Endothelial cell of umbilical vein (primary cell): ENCODE measurements at regions not wholly inside any gene's neighbourhood (a gene's known extent, or its start where the extent isn't known, plus 50 kb on each side); places are given as distances from the start of the nearest gene placed in this dataset.

Experiments used
- BruUV-seq: library from RNA; stranded (reverse); fragments of 400-500 nt; replicated peaks from 2 replicates; lab custom pipeline; 2021; lab: Mats Ljungman, UMichigan
- CTCF ChIA-PET: fragments of 300-600, 350-600 bp; sonication (Branson Sonifier 250); formaldehyde crosslinking; loops from one replicate; lab custom pipeline; 2021; ENCODE audit warnings: antibody characterized with exemption, inconsistent platforms; lab: Charles Lee
- POLR2A ChIA-PET: fragments of 300-600, 350-600 bp; sonication (Branson Sonifier 250); formaldehyde crosslinking; loops from one replicate; lab custom pipeline; 2021; ENCODE audit warnings: antibody characterized with exemption, inconsistent platforms; lab: Charles Lee
- DNase-seq: peaks from one replicate; pipeline ENCODE4 v3.0.0-alpha.2; 2011; ENCODE audit warnings: low read depth, low spot score
- FAIRE-seq: peaks from 2 replicates; lab custom pipeline; 2011; peaks lifted over from hg19 to GRCh38; lab: Jason Lieb, UNC
- H2AFZ ChIP-seq: 2 replicates; pipeline ENCODE4 v1.6.0; 2012; ENCODE audit warnings: low read depth, low read length, control low read depth, inconsistent platforms
- H3K27ac ChIP-seq: 2 replicates; pipeline ENCODE4 v1.5.1; 2011; ENCODE audit warnings: low read depth, mild to moderate bottlenecking, control low read depth, low read length, moderate library complexity; ENCODE audit not compliant: insufficient read depth
- H3K27me3 ChIP-seq, 2 experiments: 2 replicates each; pipeline versions ENCODE4 v1.6.0 to v1.6.1; 2011; ENCODE audit warnings: low read length in 2 of 2, mixed read lengths in 1 of 2; ENCODE audit not compliant: control insufficient read depth in 2 of 2, insufficient read depth in 2 of 2
- H3K36me3 ChIP-seq, 2 experiments: 2 replicates in 1 of 2; 3 replicates in 1 of 2; pipeline ENCODE4 v1.5.1; 2011; ENCODE audit warnings: low read length in 2 of 2, mild to moderate bottlenecking in 1 of 2, moderate library complexity in 1 of 2; ENCODE audit not compliant: control insufficient read depth in 2 of 2, insufficient read depth in 2 of 2; ENCODE audit errors: extremely low read depth in 1 of 2
- H3K4me1 ChIP-seq: 3 replicates; pipeline ENCODE4 v1.5.1; 2011; ENCODE audit warnings: mild to moderate bottlenecking, low read length; ENCODE audit not compliant: control insufficient read depth, insufficient read depth; ENCODE audit errors: extremely low read depth
- H3K4me2 ChIP-seq: 2 replicates; pipeline ENCODE4 v1.6.1; 2011; ENCODE audit warnings: low read length, control low read depth, mixed read lengths; ENCODE audit not compliant: insufficient read depth
- H3K4me3 ChIP-seq, 3 experiments: fragments of 200-600 bp in 1 of 3; sonication (generic), shearing (Covaris generic) in 1 of 3; replicated peaks in 1 of 3; 2 replicates each; pipeline ENCODE4 v1.5.1; 2011 to 2016; ENCODE audit warnings: control low read depth in 3 of 3, low read length in 3 of 3, mild to moderate bottlenecking in 2 of 3, inconsistent platforms in 1 of 3, low read depth in 1 of 3, moderate library complexity in 1 of 3; ENCODE audit not compliant: insufficient read depth in 1 of 3
- H3K79me2 ChIP-seq: 2 replicates; pipeline ENCODE4 v1.6.0; 2012; ENCODE audit warnings: low read length, inconsistent platforms; ENCODE audit not compliant: control insufficient read depth, insufficient read depth
- H3K9ac ChIP-seq: replicated peaks from 2 replicates; pipeline ENCODE3; 2011; ENCODE audit warnings: low read length, control low read depth; ENCODE audit not compliant: insufficient read depth; ENCODE audit errors: extremely low read depth
- H3K9me1 ChIP-seq: replicated peaks from 3 replicates; pipeline ENCODE4 v1.6.0; 2011; ENCODE audit warnings: mild to moderate bottlenecking, low read length; ENCODE audit not compliant: control insufficient read depth, insufficient read depth; ENCODE audit errors: extremely low read depth
- H3K9me3 ChIP-seq: replicated peaks from 2 replicates; pipeline ENCODE4 v1.5.1; 2012; ENCODE audit warnings: low read length, inconsistent platforms; ENCODE audit not compliant: control insufficient read depth, insufficient read depth
- H4K20me1 ChIP-seq: replicated peaks from 2 replicates; pipeline ENCODE3; 2011; ENCODE audit warnings: mild to moderate bottlenecking, low read length; ENCODE audit not compliant: control insufficient read depth, insufficient read depth; ENCODE audit errors: extremely low read depth
- EZH2 ChIP-seq: IDR thresholded peaks from 2 replicates; pipeline ENCODE4 v1.6.1; 2012; ENCODE audit warnings: borderline replicate concordance, low read depth, mild to moderate bottlenecking, moderate library complexity, low read length, inconsistent platforms; ENCODE audit not compliant: severe bottlenecking
- FOS ChIP-seq: IDR thresholded peaks from 2 replicates; pipeline ENCODE4 v1.6.1; 2011; ENCODE audit warnings: mild to moderate bottlenecking, low read length, moderate library complexity, borderline replicate concordance; ENCODE audit not compliant: insufficient read depth
- GATA2 ChIP-seq: IDR thresholded peaks from 2 replicates; pipeline ENCODE4 v1.7.0; 2011; ENCODE audit warnings: low read depth, mild to moderate bottlenecking, moderate library complexity, mixed read lengths, low read length; ENCODE audit not compliant: insufficient read length, insufficient read depth
- JUN ChIP-seq: IDR thresholded peaks from 2 replicates; pipeline ENCODE4 v1.6.1; 2011; ENCODE audit warnings: borderline replicate concordance, low read depth; ENCODE audit not compliant: insufficient read length, insufficient read depth
- MYC ChIP-seq: IDR thresholded peaks from one replicate; pipeline ENCODE4 v1.6.1; 2011; ENCODE audit warnings: mild to moderate bottlenecking, low read depth, low read length
- POLR2A ChIP-seq: IDR thresholded peaks from 2 replicates; pipeline ENCODE4 v1.6.1; 2012; ENCODE audit warnings: low read depth, mild to moderate bottlenecking, control low read depth, low read length
- POLR2AphosphoS5 ChIP-seq: IDR thresholded peaks from 2 replicates; pipeline ENCODE4 v1.6.1; 2012; ENCODE audit warnings: low read depth, mild to moderate bottlenecking, control low read depth, low read length, moderate library complexity; ENCODE audit not compliant: insufficient read depth
- dilution Hi-C: fragments of 300-500 bp; cut with MboI; formaldehyde crosslinking; loops from one replicate; pipeline ENCODE4 v1.15.0; 2019; ENCODE audit warnings: low sequenced_read_pairs; ENCODE audit not compliant: extremely low pct_ligation_motif_present
- intact Hi-C: fragments of 100-400 bp; cut with micrococcal nuclease; formaldehyde crosslinking; loops from one replicate; pipeline ENCODE4 v1.10.0; 2022
- TF ChIP-seq, protein P1 (sequence below), 2 donors: IDR thresholded peaks; 1 replicate in 1 of 2; 2 replicates in 1 of 2; pipeline ENCODE4 v1.5.1; 2011; ENCODE audit warnings: low read length in 2 of 2, mild to moderate bottlenecking in 2 of 2, moderate library complexity in 2 of 2, control low read depth in 1 of 2, inconsistent platforms in 1 of 2, low read depth in 1 of 2; ENCODE audit not compliant: insufficient read depth in 1 of 2; ENCODE audit errors: extremely low read depth in 1 of 2
- TF ChIP-seq, protein P2 (sequence below): IDR thresholded peaks from 2 replicates; pipeline ENCODE4 v1.6.1; 2011; ENCODE audit not compliant: insufficient read depth, insufficient read length

DNA sequence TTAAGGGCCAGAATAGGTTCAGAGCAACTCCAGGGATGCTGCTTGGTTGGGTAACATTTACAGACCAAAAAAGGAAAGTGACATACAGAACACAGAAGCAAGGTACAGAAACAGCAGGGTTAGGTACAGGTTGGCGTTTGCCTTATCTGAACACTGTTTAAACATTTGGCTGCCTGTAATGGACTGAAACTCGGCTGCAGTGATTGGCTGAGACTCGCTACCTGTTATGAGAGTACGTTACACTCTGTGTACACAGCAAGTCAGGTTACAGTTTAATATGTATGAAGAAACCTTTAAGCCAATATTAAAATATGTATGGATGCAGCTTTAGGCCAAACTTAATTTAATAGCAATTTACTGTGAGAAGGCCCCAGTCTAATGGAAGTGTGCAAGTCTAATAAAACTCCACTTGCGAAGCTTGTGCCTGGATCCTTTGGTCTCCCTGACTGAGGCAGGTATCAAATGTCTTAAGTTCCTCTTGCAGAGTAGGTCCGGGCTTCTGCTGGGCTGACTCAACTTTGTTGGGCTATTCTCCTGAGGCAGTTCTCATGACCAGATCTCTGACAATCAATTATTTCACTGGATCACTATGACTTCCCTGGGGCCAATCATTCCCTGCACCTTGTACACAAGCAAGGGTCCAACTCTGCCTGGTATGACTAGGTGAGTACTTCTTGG is 204.9 kb downstream of the ZNF462 start:
- no peaks in the 10 kb centered on the region for H3K79me2 ChIP-seq
- H3K36me3 ChIP-seq = no peaks in the 10 kb centered on the region
- BruUV-seq = no TSS peak
- H3K27me3 ChIP-seq = no peaks in the 10 kb centered on the region
- no peak overlapping the region for H3K9ac ChIP-seq
- H2AFZ ChIP-seq = no peak overlapping the region
- H3K9me1 ChIP-seq = no peaks in the 10 kb centered on the region
- H3K9me3 ChIP-seq = no peaks in the 10 kb centered on the region
- intact Hi-C loops = no loop called here
- H3K27ac ChIP-seq = no peak overlapping the region
- CTCF ChIA-PET = interaction anchor here (1.2 kb wide), 1 partner anchor 9 kb away, joined by 3 read pairs; no protein-coding TSS in a partner anchor
- no peak overlapping the region for H3K4me3 ChIP-seq
- POLR2A ChIA-PET = no interaction called here
- no peaks in the 10 kb centered on the region for H4K20me1 ChIP-seq
- FAIRE-seq (no peak), DNase-seq (no peak)
- H3K4me1 ChIP-seq = no peaks in the 10 kb centered on the region
- dilution Hi-C loops = no loop called here
- TF ChIP-seq POLR2A = no peak
- TF ChIP-seq, protein P1, sequence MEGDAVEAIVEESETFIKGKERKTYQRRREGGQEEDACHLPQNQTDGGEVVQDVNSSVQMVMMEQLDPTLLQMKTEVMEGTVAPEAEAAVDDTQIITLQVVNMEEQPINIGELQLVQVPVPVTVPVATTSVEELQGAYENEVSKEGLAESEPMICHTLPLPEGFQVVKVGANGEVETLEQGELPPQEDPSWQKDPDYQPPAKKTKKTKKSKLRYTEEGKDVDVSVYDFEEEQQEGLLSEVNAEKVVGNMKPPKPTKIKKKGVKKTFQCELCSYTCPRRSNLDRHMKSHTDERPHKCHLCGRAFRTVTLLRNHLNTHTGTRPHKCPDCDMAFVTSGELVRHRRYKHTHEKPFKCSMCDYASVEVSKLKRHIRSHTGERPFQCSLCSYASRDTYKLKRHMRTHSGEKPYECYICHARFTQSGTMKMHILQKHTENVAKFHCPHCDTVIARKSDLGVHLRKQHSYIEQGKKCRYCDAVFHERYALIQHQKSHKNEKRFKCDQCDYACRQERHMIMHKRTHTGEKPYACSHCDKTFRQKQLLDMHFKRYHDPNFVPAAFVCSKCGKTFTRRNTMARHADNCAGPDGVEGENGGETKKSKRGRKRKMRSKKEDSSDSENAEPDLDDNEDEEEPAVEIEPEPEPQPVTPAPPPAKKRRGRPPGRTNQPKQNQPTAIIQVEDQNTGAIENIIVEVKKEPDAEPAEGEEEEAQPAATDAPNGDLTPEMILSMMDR (IDR thresholded peaks at IDR 0.05; ENCODE audit: extremely low read depth in 1 of 2, insufficient read depth in 1 of 2, low read depth in 1 of 2, low read length in 2 of 2) = no peak
- TF ChIP-seq FOS = no peak
- TF ChIP-seq JUN = no peak
- TF ChIP-seq, protein P2, sequence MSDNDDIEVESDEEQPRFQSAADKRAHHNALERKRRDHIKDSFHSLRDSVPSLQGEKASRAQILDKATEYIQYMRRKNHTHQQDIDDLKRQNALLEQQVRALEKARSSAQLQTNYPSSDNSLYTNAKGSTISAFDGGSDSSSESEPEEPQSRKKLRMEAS = no peak
- no peak for TF ChIP-seq POLR2AphosphoS5
- TF ChIP-seq MYC = no peak
- TF ChIP-seq GATA2 = no peak
- TF ChIP-seq EZH2 = no peak
- H3K4me2 ChIP-seq = no peak overlapping the region
